ENCODE measurements at regions not wholly inside any gene's neighbourhood (a gene's known extent, or its start where the extent isn't known, plus 50 kb on each side); places are given as distances from the start of the nearest gene placed in this dataset.

GRCh38 chr2:238985041-238985729 is 137.3 kb downstream of the TWIST2 start:
- no peak for DNase-seq

- DNase-seq = no peak
Measured at GRCh38 chr2:238985931-238986446, 138.1 kb downstream of the TWIST2 start.

- DNase-seq = no peak
Measured at GRCh38 chr2:238986491-238987351, 138.8 kb downstream of the TWIST2 start.

GRCh38 chr2:238987352-238987981 is 139.6 kb downstream of the TWIST2 start:
- no peak for DNase-seq

- DNase-seq = no peak
Measured at GRCh38 chr2:238988105-238988504, 140.2 kb downstream of the TWIST2 start.

GRCh38 chr2:238988752-238989151 is 140.9 kb downstream of the TWIST2 start:
- no peak for DNase-seq

GRCh38 chr2:238989484-238989883 is 141.6 kb downstream of the TWIST2 start:
- no peak for DNase-seq

- no peak for DNase-seq
Measured at GRCh38 chr2:238994432-238994831, 146.5 kb downstream of the TWIST2 start.

- DNase-seq = no peak
Measured at GRCh38 chr2:238994876-238995275, 147.0 kb downstream of the TWIST2 start.

- DNase-seq = no peak
Measured at GRCh38 chr2:238995634-238996033, 147.7 kb downstream of the TWIST2 start.

- DNase-seq = no peak
Measured at GRCh38 chr2:238996331-238997136, 148.6 kb downstream of the TWIST2 start.

GRCh38 chr2:238997137-238997390 is 149.2 kb downstream of the TWIST2 start:
- DNase-seq = no peak

GRCh38 chr2:238997684-238998083 is 149.8 kb downstream of the TWIST2 start:
- DNase-seq = no peak
